GM23338 (cell line): ENCODE measurements at regions not wholly inside any gene's neighbourhood (a gene's known extent, or its start where the extent isn't known, plus 50 kb on each side); places are given as distances from the start of the nearest gene placed in this dataset.

Experiments used
- ATAC-seq: fragments of 200-7000 bp; cut with Tn5 transposase; 3 replicates; pipeline ENCODE4 v1.9.1; 2020
- DNase-seq: peaks from one replicate; pipeline ENCODE4 v3.0.0-alpha.2; 2015; ENCODE audit warnings: low spot score
- H2AFZ ChIP-seq: fragments of 200-600 bp; sonication (generic); 2 replicates; pipeline ENCODE4 v1.8.0; 2016; ENCODE audit warnings: antibody characterized with exemption, mild to moderate bottlenecking, moderate library complexity
- H3F3A ChIP-seq: fragments of 200-600 bp; sonication (generic); replicated peaks from 2 replicates; pipeline ENCODE4 v1.8.0; 2017; ENCODE audit warnings: antibody characterized with exemption, mixed run types, low read depth
- H3K27ac ChIP-seq: fragments of 200-600 bp; sonication (generic); 2 replicates; pipeline ENCODE4 v1.6.1; 2016; ENCODE audit warnings: low read depth
- H3K27me3 ChIP-seq: fragments of 200-600 bp; sonication (generic); 2 replicates; pipeline ENCODE4 v1.8.0; 2016; ENCODE audit warnings: mild to moderate bottlenecking, mixed run types, moderate library complexity; ENCODE audit not compliant: insufficient read depth
- H3K36me3 ChIP-seq: fragments of 200-600 bp; sonication (generic); 2 replicates; pipeline ENCODE4 v1.8.0; 2016; ENCODE audit warnings: mild to moderate bottlenecking; ENCODE audit not compliant: insufficient read depth
- H3K4me1 ChIP-seq: fragments of 200-600 bp; sonication (generic); 2 replicates; pipeline ENCODE4 v1.8.0; 2016; ENCODE audit warnings: mild to moderate bottlenecking, moderate library complexity; ENCODE audit not compliant: insufficient read depth
- H3K4me2 ChIP-seq: fragments of 200-600 bp; sonication (generic); 2 replicates; pipeline ENCODE4 v1.7.1; 2017; ENCODE audit warnings: mixed run types
- H3K4me3 ChIP-seq: fragments of 200-600 bp; sonication (generic); 2 replicates; pipeline ENCODE4 v1.6.1; 2016; ENCODE audit warnings: mixed run types
- H3K79me2 ChIP-seq: fragments of 200-600 bp; sonication (generic); replicated peaks from 2 replicates; pipeline ENCODE4 v1.8.0; 2017; ENCODE audit warnings: mild to moderate bottlenecking; ENCODE audit not compliant: insufficient read depth
- H3K9me2 ChIP-seq: fragments of 200-600 bp; sonication (generic); 2 replicates; pipeline ENCODE4 v1.8.0; 2017; ENCODE audit not compliant: insufficient read depth
- H4K20me1 ChIP-seq: fragments of 200-600 bp; sonication (generic); replicated peaks from 2 replicates; pipeline ENCODE4 v1.8.0; 2017; ENCODE audit warnings: mild to moderate bottlenecking; ENCODE audit not compliant: insufficient read depth
- H3K27ac Mint-ChIP-seq: 2 replicates; pipeline ENCODE4 v1.8.0; 2020; ENCODE audit warnings: inconsistent platforms, mild to moderate bottlenecking, moderate library complexity, mixed read lengths
- H3K27me3 Mint-ChIP-seq: 3 replicates; pipeline ENCODE4 v1.8.0; 2022; ENCODE audit warnings: low read depth, mild to moderate bottlenecking, moderate library complexity, mixed read lengths, inconsistent platforms; ENCODE audit not compliant: insufficient read depth, poor library complexity
- H3K36me3 Mint-ChIP-seq: 3 replicates; pipeline ENCODE4 v1.8.0; 2021; ENCODE audit warnings: low read depth, mild to moderate bottlenecking, inconsistent platforms, moderate library complexity, mixed read lengths
- H3K4me1 Mint-ChIP-seq: 3 replicates; pipeline ENCODE4 v1.8.0; 2020; ENCODE audit warnings: mild to moderate bottlenecking, inconsistent platforms, mixed read lengths
- H3K4me3 Mint-ChIP-seq: 3 replicates; pipeline ENCODE4 v1.8.0; 2021; ENCODE audit warnings: moderate library complexity, mild to moderate bottlenecking, inconsistent platforms, mixed read lengths
- H3K9me3 Mint-ChIP-seq: 3 replicates; pipeline ENCODE4 v1.8.0; 2020; ENCODE audit warnings: moderate library complexity, mild to moderate bottlenecking, inconsistent platforms, mixed read lengths
- CREB1 ChIP-seq: fragments of 250-450 bp; sonication (Bioruptor Pico); IDR thresholded peaks from 2 replicates; pipeline ENCODE4 v1.5.0; 2020; ENCODE audit warnings: low read depth, mild to moderate bottlenecking, moderate library complexity
- JUNB ChIP-seq: IDR thresholded peaks from one replicate; pipeline ENCODE4 v1.6.1; 2016; ENCODE audit warnings: antibody characterized with exemption; ENCODE audit not compliant: unreplicated experiment
- NANOG ChIP-seq: IDR thresholded peaks from 2 replicates; pipeline ENCODE4 v1.6.1; 2016; ENCODE audit warnings: antibody characterized with exemption, borderline replicate concordance
- ZNF114 ChIP-seq: fragments of 250-450 bp; sonication (Bioruptor Pico); IDR thresholded peaks from 2 replicates; pipeline ENCODE4 v1.5.0; 2020; ENCODE audit warnings: mild to moderate bottlenecking, moderate library complexity
- ZNF331 ChIP-seq: fragments of 250-450 bp; sonication (Bioruptor Pico); IDR thresholded peaks from 2 replicates; pipeline ENCODE4 v1.5.0; 2020; ENCODE audit warnings: low read depth, mild to moderate bottlenecking, moderate library complexity
- TF ChIP-seq, protein P1 (sequence below): fragments of 250-450 bp; sonication (Bioruptor Pico); IDR thresholded peaks from 2 replicates; pipeline ENCODE4 v1.5.0; 2020; ENCODE audit warnings: mild to moderate bottlenecking, moderate library complexity
- TF ChIP-seq, protein P2 (sequence below), 2 experiments: fragments of 200-600 bp in 1 of 2; sonication (generic) in 1 of 2; conservative IDR thresholded peaks; 2 replicates each; pipeline versions ENCODE4 v1.5.1 to v1.6.1; 2016 to 2017; ENCODE audit warnings: antibody characterized with exemption in 2 of 2, low read depth in 2 of 2, mild to moderate bottlenecking in 2 of 2, moderate library complexity in 1 of 2
- TF ChIP-seq, protein P3 (sequence below): IDR thresholded peaks from 2 replicates; pipeline ENCODE4 v1.6.1; 2016; ENCODE audit warnings: antibody characterized with exemption
- TF ChIP-seq, protein P4 (sequence below): IDR thresholded peaks from one replicate; pipeline ENCODE4 v1.6.1; 2018; ENCODE audit warnings: antibody characterized with exemption; ENCODE audit not compliant: unreplicated experiment

DNA sequence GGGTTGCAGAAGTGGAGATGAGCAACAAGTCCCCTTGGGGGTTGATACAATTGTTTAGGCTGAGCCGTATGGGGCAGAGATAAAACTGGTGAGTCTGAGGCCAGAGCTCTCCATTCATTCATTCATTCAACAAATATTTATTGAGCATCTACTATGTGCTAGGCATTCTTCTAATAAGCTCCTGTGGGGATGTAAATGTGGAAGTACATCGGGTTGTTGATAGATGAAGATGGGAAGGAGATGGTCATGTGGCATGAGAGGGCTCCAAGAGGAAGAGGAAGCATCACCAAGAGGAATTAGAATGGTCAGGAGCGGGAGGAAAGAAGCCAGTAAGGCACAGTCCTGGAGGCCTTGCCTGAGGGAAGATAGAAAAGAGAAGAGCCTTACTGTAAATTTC, 98.7 kb upstream of the MLN start:
- Histone ChIP-seq H3K4me2 (no peak overlapping the region), H3K27me3 (no peaks in the 10 kb centered on the region), H3K79me2 (no peaks in the 10 kb centered on the region), H3F3A (no peaks in the 10 kb centered on the region), H3K36me3 (no peaks in the 10 kb centered on the region), H2AFZ (no peak overlapping the region), H3K4me3 (no peak overlapping the region), H4K20me1 (no peaks in the 10 kb centered on the region), H3K9me2 (no peaks in the 10 kb centered on the region; the same call in 1 of the 2 replicates), H3K27ac (no peak overlapping the region), H3K4me1 (no peaks in the 10 kb centered on the region)
- H3K9me3 Mint-ChIP-seq, result no peaks in the 10 kb centered on the region; the same call in 1 of the 3 replicates
- peaks cover 10% of the 10 kb centered on the region for H3K27me3 Mint-ChIP-seq
- H3K4me1 Mint-ChIP-seq, result peaks cover 24% of the 10 kb centered on the region
- no peak overlapping the region for H3K27ac Mint-ChIP-seq
- TF ChIP-seq, protein P1, sequence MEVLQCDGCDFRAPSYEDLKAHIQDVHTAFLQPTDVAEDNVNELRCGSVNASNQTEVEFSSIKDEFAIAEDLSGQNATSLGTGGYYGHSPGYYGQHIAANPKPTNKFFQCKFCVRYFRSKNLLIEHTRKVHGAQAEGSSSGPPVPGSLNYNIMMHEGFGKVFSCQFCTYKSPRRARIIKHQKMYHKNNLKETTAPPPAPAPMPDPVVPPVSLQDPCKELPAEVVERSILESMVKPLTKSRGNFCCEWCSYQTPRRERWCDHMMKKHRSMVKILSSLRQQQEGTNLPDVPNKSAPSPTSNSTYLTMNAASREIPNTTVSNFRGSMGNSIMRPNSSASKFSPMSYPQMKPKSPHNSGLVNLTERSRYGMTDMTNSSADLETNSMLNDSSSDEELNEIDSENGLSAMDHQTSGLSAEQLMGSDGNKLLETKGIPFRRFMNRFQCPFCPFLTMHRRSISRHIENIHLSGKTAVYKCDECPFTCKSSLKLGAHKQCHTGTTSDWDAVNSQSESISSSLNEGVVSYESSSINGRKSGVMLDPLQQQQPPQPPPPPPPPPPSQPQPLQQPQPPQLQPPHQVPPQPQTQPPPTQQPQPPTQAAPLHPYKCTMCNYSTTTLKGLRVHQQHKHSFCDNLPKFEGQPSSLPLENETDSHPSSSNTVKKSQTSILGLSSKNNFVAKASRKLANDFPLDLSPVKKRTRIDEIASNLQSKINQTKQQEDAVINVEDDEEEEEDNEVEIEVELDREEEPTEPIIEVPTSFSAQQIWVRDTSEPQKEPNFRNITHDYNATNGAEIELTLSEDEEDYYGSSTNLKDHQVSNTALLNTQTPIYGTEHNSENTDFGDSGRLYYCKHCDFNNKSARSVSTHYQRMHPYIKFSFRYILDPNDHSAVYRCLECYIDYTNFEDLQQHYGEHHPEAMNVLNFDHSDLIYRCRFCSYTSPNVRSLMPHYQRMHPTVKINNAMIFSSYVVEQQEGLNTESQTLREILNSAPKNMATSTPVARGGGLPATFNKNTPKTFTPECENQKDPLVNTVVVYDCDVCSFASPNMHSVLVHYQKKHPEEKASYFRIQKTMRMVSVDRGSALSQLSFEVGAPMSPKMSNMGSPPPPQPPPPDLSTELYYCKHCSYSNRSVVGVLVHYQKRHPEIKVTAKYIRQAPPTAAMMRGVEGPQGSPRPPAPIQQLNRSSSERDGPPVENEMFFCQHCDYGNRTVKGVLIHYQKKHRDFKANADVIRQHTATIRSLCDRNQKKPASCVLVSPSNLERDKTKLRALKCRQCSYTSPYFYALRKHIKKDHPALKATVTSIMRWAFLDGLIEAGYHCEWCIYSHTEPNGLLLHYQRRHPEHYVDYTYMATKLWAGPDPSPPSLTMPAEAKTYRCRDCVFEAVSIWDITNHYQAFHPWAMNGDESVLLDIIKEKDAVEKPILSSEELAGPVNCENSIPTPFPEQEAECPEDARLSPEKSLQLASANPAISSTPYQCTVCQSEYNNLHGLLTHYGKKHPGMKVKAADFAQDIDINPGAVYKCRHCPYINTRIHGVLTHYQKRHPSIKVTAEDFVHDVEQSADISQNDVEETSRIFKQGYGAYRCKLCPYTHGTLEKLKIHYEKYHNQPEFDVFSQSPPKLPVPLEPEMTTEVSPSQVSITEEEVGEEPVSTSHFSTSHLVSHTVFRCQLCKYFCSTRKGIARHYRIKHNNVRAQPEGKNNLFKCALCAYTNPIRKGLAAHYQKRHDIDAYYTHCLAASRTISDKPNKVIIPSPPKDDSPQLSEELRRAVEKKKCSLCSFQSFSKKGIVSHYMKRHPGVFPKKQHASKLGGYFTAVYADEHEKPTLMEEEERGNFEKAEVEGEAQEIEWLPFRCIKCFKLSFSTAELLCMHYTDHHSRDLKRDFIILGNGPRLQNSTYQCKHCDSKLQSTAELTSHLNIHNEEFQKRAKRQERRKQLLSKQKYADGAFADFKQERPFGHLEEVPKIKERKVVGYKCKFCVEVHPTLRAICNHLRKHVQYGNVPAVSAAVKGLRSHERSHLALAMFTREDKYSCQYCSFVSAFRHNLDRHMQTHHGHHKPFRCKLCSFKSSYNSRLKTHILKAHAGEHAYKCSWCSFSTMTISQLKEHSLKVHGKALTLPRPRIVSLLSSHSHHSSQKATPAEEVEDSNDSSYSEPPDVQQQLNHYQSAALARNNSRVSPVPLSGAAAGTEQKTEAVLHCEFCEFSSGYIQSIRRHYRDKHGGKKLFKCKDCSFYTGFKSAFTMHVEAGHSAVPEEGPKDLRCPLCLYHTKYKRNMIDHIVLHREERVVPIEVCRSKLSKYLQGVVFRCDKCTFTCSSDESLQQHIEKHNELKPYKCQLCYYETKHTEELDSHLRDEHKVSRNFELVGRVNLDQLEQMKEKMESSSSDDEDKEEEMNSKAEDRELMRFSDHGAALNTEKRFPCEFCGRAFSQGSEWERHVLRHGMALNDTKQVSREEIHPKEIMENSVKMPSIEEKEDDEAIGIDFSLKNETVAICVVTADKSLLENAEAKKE (CRISPR knock-in tag), result no peak
- no peak for TF ChIP-seq CREB1 (CRISPR knock-in tag)
- TF ChIP-seq ZNF331 (CRISPR knock-in tag), result no peak
- TF ChIP-seq ZNF114, result no peak
- TF ChIP-seq, protein P2, sequence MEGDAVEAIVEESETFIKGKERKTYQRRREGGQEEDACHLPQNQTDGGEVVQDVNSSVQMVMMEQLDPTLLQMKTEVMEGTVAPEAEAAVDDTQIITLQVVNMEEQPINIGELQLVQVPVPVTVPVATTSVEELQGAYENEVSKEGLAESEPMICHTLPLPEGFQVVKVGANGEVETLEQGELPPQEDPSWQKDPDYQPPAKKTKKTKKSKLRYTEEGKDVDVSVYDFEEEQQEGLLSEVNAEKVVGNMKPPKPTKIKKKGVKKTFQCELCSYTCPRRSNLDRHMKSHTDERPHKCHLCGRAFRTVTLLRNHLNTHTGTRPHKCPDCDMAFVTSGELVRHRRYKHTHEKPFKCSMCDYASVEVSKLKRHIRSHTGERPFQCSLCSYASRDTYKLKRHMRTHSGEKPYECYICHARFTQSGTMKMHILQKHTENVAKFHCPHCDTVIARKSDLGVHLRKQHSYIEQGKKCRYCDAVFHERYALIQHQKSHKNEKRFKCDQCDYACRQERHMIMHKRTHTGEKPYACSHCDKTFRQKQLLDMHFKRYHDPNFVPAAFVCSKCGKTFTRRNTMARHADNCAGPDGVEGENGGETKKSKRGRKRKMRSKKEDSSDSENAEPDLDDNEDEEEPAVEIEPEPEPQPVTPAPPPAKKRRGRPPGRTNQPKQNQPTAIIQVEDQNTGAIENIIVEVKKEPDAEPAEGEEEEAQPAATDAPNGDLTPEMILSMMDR (conservative IDR thresholded peaks at IDR 0.05; ENCODE audit: low read depth in 2 of 2), result no peak
- TF ChIP-seq JUNB, result no peak
- TF ChIP-seq NANOG, result no peak
- TF ChIP-seq, protein P3, sequence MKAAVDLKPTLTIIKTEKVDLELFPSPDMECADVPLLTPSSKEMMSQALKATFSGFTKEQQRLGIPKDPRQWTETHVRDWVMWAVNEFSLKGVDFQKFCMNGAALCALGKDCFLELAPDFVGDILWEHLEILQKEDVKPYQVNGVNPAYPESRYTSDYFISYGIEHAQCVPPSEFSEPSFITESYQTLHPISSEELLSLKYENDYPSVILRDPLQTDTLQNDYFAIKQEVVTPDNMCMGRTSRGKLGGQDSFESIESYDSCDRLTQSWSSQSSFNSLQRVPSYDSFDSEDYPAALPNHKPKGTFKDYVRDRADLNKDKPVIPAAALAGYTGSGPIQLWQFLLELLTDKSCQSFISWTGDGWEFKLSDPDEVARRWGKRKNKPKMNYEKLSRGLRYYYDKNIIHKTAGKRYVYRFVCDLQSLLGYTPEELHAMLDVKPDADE, result no peak
- TF ChIP-seq, protein P4, sequence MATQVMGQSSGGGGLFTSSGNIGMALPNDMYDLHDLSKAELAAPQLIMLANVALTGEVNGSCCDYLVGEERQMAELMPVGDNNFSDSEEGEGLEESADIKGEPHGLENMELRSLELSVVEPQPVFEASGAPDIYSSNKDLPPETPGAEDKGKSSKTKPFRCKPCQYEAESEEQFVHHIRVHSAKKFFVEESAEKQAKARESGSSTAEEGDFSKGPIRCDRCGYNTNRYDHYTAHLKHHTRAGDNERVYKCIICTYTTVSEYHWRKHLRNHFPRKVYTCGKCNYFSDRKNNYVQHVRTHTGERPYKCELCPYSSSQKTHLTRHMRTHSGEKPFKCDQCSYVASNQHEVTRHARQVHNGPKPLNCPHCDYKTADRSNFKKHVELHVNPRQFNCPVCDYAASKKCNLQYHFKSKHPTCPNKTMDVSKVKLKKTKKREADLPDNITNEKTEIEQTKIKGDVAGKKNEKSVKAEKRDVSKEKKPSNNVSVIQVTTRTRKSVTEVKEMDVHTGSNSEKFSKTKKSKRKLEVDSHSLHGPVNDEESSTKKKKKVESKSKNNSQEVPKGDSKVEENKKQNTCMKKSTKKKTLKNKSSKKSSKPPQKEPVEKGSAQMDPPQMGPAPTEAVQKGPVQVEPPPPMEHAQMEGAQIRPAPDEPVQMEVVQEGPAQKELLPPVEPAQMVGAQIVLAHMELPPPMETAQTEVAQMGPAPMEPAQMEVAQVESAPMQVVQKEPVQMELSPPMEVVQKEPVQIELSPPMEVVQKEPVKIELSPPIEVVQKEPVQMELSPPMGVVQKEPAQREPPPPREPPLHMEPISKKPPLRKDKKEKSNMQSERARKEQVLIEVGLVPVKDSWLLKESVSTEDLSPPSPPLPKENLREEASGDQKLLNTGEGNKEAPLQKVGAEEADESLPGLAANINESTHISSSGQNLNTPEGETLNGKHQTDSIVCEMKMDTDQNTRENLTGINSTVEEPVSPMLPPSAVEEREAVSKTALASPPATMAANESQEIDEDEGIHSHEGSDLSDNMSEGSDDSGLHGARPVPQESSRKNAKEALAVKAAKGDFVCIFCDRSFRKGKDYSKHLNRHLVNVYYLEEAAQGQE, result no peak
- DNase-seq, result no peak
- no peak overlapping the region for H3K4me3 Mint-ChIP-seq
- H3K36me3 Mint-ChIP-seq, result no peaks in the 10 kb centered on the region
- ATAC-seq, result no peak
